Endothelial cell of umbilical vein (primary cell): ENCODE measurements at regions not wholly inside any gene's neighbourhood (a gene's known extent, or its start where the extent isn't known, plus 50 kb on each side); places are given as distances from the start of the nearest gene placed in this dataset.

Experiments
- BruUV-seq: library from RNA; stranded (reverse); fragments of 400-500 nt; replicated peaks from 2 replicates; lab custom pipeline; 2021; lab: Mats Ljungman, UMichigan
- CTCF ChIA-PET: fragments of 300-600, 350-600 bp; sonication (Branson Sonifier 250); formaldehyde crosslinking; loops from one replicate; lab custom pipeline; 2021; ENCODE audit warnings: antibody characterized with exemption, inconsistent platforms; lab: Charles Lee
- POLR2A ChIA-PET: fragments of 300-600, 350-600 bp; sonication (Branson Sonifier 250); formaldehyde crosslinking; loops from one replicate; lab custom pipeline; 2021; ENCODE audit warnings: antibody characterized with exemption, inconsistent platforms; lab: Charles Lee
- DNase-seq: peaks from one replicate; pipeline ENCODE4 v3.0.0-alpha.2; 2011; ENCODE audit warnings: low read depth, low spot score
- FAIRE-seq: peaks from 2 replicates; lab custom pipeline; 2011; peaks lifted over from hg19 to GRCh38; lab: Jason Lieb, UNC
- H2AFZ ChIP-seq: 2 replicates; pipeline ENCODE4 v1.6.0; 2012; ENCODE audit warnings: low read depth, low read length, control low read depth, inconsistent platforms
- H3K27ac ChIP-seq: 2 replicates; pipeline ENCODE4 v1.5.1; 2011; ENCODE audit warnings: low read depth, mild to moderate bottlenecking, control low read depth, low read length, moderate library complexity; ENCODE audit not compliant: insufficient read depth
- H3K27me3 ChIP-seq, 2 experiments: 2 replicates each; pipeline versions ENCODE4 v1.6.0 to v1.6.1; 2011; ENCODE audit warnings: low read length in 2 of 2, mixed read lengths in 1 of 2; ENCODE audit not compliant: control insufficient read depth in 2 of 2, insufficient read depth in 2 of 2
- H3K36me3 ChIP-seq, 2 experiments: 2 replicates in 1 of 2; 3 replicates in 1 of 2; pipeline ENCODE4 v1.5.1; 2011; ENCODE audit warnings: low read length in 2 of 2, mild to moderate bottlenecking in 1 of 2, moderate library complexity in 1 of 2; ENCODE audit not compliant: control insufficient read depth in 2 of 2, insufficient read depth in 2 of 2; ENCODE audit errors: extremely low read depth in 1 of 2
- H3K4me1 ChIP-seq: 3 replicates; pipeline ENCODE4 v1.5.1; 2011; ENCODE audit warnings: mild to moderate bottlenecking, low read length; ENCODE audit not compliant: control insufficient read depth, insufficient read depth; ENCODE audit errors: extremely low read depth
- H3K4me2 ChIP-seq: 2 replicates; pipeline ENCODE4 v1.6.1; 2011; ENCODE audit warnings: low read length, control low read depth, mixed read lengths; ENCODE audit not compliant: insufficient read depth
- H3K4me3 ChIP-seq, 3 experiments: fragments of 200-600 bp in 1 of 3; sonication (generic), shearing (Covaris generic) in 1 of 3; replicated peaks in 1 of 3; 2 replicates each; pipeline ENCODE4 v1.5.1; 2011 to 2016; ENCODE audit warnings: control low read depth in 3 of 3, low read length in 3 of 3, mild to moderate bottlenecking in 2 of 3, inconsistent platforms in 1 of 3, low read depth in 1 of 3, moderate library complexity in 1 of 3; ENCODE audit not compliant: insufficient read depth in 1 of 3
- H3K79me2 ChIP-seq: 2 replicates; pipeline ENCODE4 v1.6.0; 2012; ENCODE audit warnings: low read length, inconsistent platforms; ENCODE audit not compliant: control insufficient read depth, insufficient read depth
- H3K9ac ChIP-seq: replicated peaks from 2 replicates; pipeline ENCODE3; 2011; ENCODE audit warnings: low read length, control low read depth; ENCODE audit not compliant: insufficient read depth; ENCODE audit errors: extremely low read depth
- H3K9me1 ChIP-seq: replicated peaks from 3 replicates; pipeline ENCODE4 v1.6.0; 2011; ENCODE audit warnings: mild to moderate bottlenecking, low read length; ENCODE audit not compliant: control insufficient read depth, insufficient read depth; ENCODE audit errors: extremely low read depth
- H3K9me3 ChIP-seq: replicated peaks from 2 replicates; pipeline ENCODE4 v1.5.1; 2012; ENCODE audit warnings: low read length, inconsistent platforms; ENCODE audit not compliant: control insufficient read depth, insufficient read depth
- H4K20me1 ChIP-seq: replicated peaks from 2 replicates; pipeline ENCODE3; 2011; ENCODE audit warnings: mild to moderate bottlenecking, low read length; ENCODE audit not compliant: control insufficient read depth, insufficient read depth; ENCODE audit errors: extremely low read depth
- EZH2 ChIP-seq: IDR thresholded peaks from 2 replicates; pipeline ENCODE4 v1.6.1; 2012; ENCODE audit warnings: borderline replicate concordance, low read depth, mild to moderate bottlenecking, moderate library complexity, low read length, inconsistent platforms; ENCODE audit not compliant: severe bottlenecking
- FOS ChIP-seq: IDR thresholded peaks from 2 replicates; pipeline ENCODE4 v1.6.1; 2011; ENCODE audit warnings: mild to moderate bottlenecking, low read length, moderate library complexity, borderline replicate concordance; ENCODE audit not compliant: insufficient read depth
- GATA2 ChIP-seq: IDR thresholded peaks from 2 replicates; pipeline ENCODE4 v1.7.0; 2011; ENCODE audit warnings: low read depth, mild to moderate bottlenecking, moderate library complexity, mixed read lengths, low read length; ENCODE audit not compliant: insufficient read length, insufficient read depth
- JUN ChIP-seq: IDR thresholded peaks from 2 replicates; pipeline ENCODE4 v1.6.1; 2011; ENCODE audit warnings: borderline replicate concordance, low read depth; ENCODE audit not compliant: insufficient read length, insufficient read depth
- MYC ChIP-seq: IDR thresholded peaks from one replicate; pipeline ENCODE4 v1.6.1; 2011; ENCODE audit warnings: mild to moderate bottlenecking, low read depth, low read length
- POLR2A ChIP-seq: IDR thresholded peaks from 2 replicates; pipeline ENCODE4 v1.6.1; 2012; ENCODE audit warnings: low read depth, mild to moderate bottlenecking, control low read depth, low read length
- POLR2AphosphoS5 ChIP-seq: IDR thresholded peaks from 2 replicates; pipeline ENCODE4 v1.6.1; 2012; ENCODE audit warnings: low read depth, mild to moderate bottlenecking, control low read depth, low read length, moderate library complexity; ENCODE audit not compliant: insufficient read depth
- dilution Hi-C: fragments of 300-500 bp; cut with MboI; formaldehyde crosslinking; loops from one replicate; pipeline ENCODE4 v1.15.0; 2019; ENCODE audit warnings: low sequenced_read_pairs; ENCODE audit not compliant: extremely low pct_ligation_motif_present
- intact Hi-C: fragments of 100-400 bp; cut with micrococcal nuclease; formaldehyde crosslinking; loops from one replicate; pipeline ENCODE4 v1.10.0; 2022
- TF ChIP-seq, protein P1 (sequence below): IDR thresholded peaks from 2 replicates; pipeline ENCODE4 v1.6.1; 2011; ENCODE audit not compliant: insufficient read depth, insufficient read length
- TF ChIP-seq, protein P2 (sequence below), 2 donors: IDR thresholded peaks; 1 replicate in 1 of 2; 2 replicates in 1 of 2; pipeline ENCODE4 v1.5.1; 2011; ENCODE audit warnings: low read length in 2 of 2, mild to moderate bottlenecking in 2 of 2, moderate library complexity in 2 of 2, control low read depth in 1 of 2, inconsistent platforms in 1 of 2, low read depth in 1 of 2; ENCODE audit not compliant: insufficient read depth in 1 of 2; ENCODE audit errors: extremely low read depth in 1 of 2

DNA sequence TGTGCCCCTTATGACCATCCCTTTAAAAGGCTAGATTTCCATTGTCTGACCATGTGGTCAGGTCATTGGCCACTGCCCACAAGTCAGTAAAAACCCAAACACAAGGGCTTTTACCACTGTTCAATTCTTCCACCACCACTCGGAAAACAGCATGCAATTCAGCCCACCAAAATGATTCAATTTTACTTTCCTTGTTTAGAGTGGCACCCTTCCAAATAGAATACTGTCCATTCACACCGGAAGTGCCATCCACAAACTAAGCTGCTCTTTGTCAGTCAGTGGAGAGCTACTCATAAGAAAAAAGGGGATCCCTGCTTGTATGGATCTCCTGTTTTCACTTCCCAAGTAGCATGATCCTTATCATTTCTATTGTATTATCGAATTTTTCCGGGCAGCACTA is 350.7 kb upstream of the MBL2 start:
- dilution Hi-C loops: no loop called here

More for the DNA sequence above, 350.7 kb upstream of the MBL2 start:
- H3K9ac ChIP-seq: no peak overlapping the region
- no peaks in the 10 kb centered on the region for H3K9me3 ChIP-seq
- H3K27me3 ChIP-seq: no peaks in the 10 kb centered on the region
- ChIA-PET POLR2A (no interaction called here), CTCF (no interaction called here)
- TF ChIP-seq FOS (no peak), EZH2 (no peak), GATA2 (no peak), POLR2AphosphoS5 (no peak), POLR2A (no peak), JUN (no peak), MYC (no peak)
- TF ChIP-seq, protein P1, sequence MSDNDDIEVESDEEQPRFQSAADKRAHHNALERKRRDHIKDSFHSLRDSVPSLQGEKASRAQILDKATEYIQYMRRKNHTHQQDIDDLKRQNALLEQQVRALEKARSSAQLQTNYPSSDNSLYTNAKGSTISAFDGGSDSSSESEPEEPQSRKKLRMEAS: no peak
- TF ChIP-seq, protein P2, sequence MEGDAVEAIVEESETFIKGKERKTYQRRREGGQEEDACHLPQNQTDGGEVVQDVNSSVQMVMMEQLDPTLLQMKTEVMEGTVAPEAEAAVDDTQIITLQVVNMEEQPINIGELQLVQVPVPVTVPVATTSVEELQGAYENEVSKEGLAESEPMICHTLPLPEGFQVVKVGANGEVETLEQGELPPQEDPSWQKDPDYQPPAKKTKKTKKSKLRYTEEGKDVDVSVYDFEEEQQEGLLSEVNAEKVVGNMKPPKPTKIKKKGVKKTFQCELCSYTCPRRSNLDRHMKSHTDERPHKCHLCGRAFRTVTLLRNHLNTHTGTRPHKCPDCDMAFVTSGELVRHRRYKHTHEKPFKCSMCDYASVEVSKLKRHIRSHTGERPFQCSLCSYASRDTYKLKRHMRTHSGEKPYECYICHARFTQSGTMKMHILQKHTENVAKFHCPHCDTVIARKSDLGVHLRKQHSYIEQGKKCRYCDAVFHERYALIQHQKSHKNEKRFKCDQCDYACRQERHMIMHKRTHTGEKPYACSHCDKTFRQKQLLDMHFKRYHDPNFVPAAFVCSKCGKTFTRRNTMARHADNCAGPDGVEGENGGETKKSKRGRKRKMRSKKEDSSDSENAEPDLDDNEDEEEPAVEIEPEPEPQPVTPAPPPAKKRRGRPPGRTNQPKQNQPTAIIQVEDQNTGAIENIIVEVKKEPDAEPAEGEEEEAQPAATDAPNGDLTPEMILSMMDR (IDR thresholded peaks at IDR 0.05; ENCODE audit: extremely low read depth in 1 of 2, insufficient read depth in 1 of 2, low read depth in 1 of 2, low read length in 2 of 2): no peak
- H3K4me3 ChIP-seq: no peak overlapping the region
- H3K27ac ChIP-seq: no peak overlapping the region
- no peaks in the 10 kb centered on the region for H3K4me1 ChIP-seq
- intact Hi-C loops: no loop called here
- BruUV-seq: no TSS peak
- no peaks in the 10 kb centered on the region for H3K79me2 ChIP-seq
- no peaks in the 10 kb centered on the region for H3K36me3 ChIP-seq
- no peak for FAIRE-seq
- no peaks in the 10 kb centered on the region for H4K20me1 ChIP-seq
- no peak overlapping the region for H2AFZ ChIP-seq
- DNase-seq: no peak
- no peaks in the 10 kb centered on the region for H3K9me1 ChIP-seq
- no peak overlapping the region for H3K4me2 ChIP-seq
